ENCODE measurements at regions not wholly inside any gene's neighbourhood (a gene's known extent, or its start where the extent isn't known, plus 50 kb on each side); places are given as distances from the start of the nearest gene placed in this dataset.

- no peak for TF ChIP-seq ATF2 (IDR thresholded peaks at IDR 0.05; ENCODE audit: low read length)
- no peak for TF ChIP-seq MAFK (IDR thresholded peaks at IDR 0.05; ENCODE audit: low read depth, low read length)
- no peak for TF ChIP-seq SIN3A (conservative IDR thresholded peaks at IDR 0.05 in 1 of 2, IDR thresholded peaks at IDR 0.05 in 1 of 2; ENCODE audit: low read depth in 1 of 2, low read length in 2 of 2)
- no peak for TF ChIP-seq CBX8 (IDR thresholded peaks at IDR 0.05; ENCODE audit: borderline replicate concordance, low read depth, low read length)
- no peak for TF ChIP-seq ASH2L (IDR thresholded peaks at IDR 0.05; ENCODE audit: low read length)
Measured at GRCh38 chr7:15086131-15086611, 183.6 kb upstream of the DGKB start (continued).
